ENCODE measurements at regions not wholly inside any gene's neighbourhood (a gene's known extent, or its start where the extent isn't known, plus 50 kb on each side); places are given as distances from the start of the nearest gene placed in this dataset.

DNA sequence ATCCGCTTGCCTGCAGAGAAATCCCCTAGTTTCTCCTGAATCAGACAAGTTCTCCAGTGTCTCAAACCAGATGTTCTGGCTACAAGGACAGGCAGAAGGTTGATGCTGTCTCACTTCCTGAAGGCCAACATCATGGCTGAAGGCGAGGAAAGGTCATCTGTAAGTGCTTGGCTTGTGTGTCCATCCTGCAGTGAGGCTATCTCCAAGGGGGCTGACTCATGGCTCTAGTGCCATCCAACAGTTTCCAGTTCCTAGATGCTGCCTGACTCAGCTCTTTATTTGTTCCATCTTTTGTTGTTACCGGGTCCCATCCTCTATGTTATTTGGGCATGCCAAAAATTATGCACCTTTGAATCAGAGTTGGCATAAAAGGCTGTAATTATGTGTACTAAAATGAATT is 232.1 kb upstream of the TBX3 start:
- RAD21 ChIA-PET (ENCODE audit: low non-redundant PET in 1 of 2, low total read pairs in 2 of 2, uncharacterized antibody in 2 of 2, unreplicated experiment in 2 of 2) = no interaction called here
- no TSS peak for BruUV-seq (replicated peaks)
- CTCF ChIA-PET = no interaction called here
- POLR2A ChIA-PET = no interaction called here
- Histone ChIP-seq H3K9ac (ENCODE audit: low read length) (no peak overlapping the region), H3K27me3 (ENCODE audit: insufficient read depth, low read length) (peaks cover 5% of the 10 kb centered on the region; the same call in 1 of the 2 replicates), H3K4me3 (replicated peaks in 1 of 2; ENCODE audit: low read depth in 1 of 2, low read length in 2 of 2) (no peak overlapping the region), H3K9me2 (ENCODE audit: insufficient read depth) (no peaks in the 10 kb centered on the region), H3K27ac (ENCODE audit: low read depth, low read length) (no peak overlapping the region), H3K36me3 (ENCODE audit: control insufficient read depth in 1 of 2, insufficient read depth in 2 of 2, low read length in 2 of 2) (no peaks in the 10 kb centered on the region), H4K20me1 (ENCODE audit: insufficient read depth) (no peaks in the 10 kb centered on the region), H3K4me2 (ENCODE audit: low read length) (no peak overlapping the region), H3K9me3 (ENCODE audit: control insufficient read depth in 1 of 2, insufficient read depth in 1 of 2, low read depth in 1 of 2, low read length in 2 of 2) (no peaks in the 10 kb centered on the region), H3K4me1 (ENCODE audit: control insufficient read depth in 1 of 2, insufficient read depth in 2 of 2, low read length in 2 of 2) (peaks cover 14 to 36% of the 10 kb centered on the region in 2 experiments; a peak in 3 of 4 replicates), H3K79me2 (ENCODE audit: insufficient read depth, low read length) (no peaks in the 10 kb centered on the region), H2AFZ (ENCODE audit: low read depth, low read length, poor library complexity, severe bottlenecking) (no peak overlapping the region)
- TF ChIP-seq FOSL1 (IDR thresholded peaks at IDR 0.05; ENCODE audit: low read depth) = no peak
- no peak for TF ChIP-seq SRF (IDR thresholded peaks at IDR 0.05; ENCODE audit: low read depth)
- TF ChIP-seq CBX3 (IDR thresholded peaks at IDR 0.05; ENCODE audit: low read depth) = no peak
- no peak for TF ChIP-seq POLR2AphosphoS5 (IDR thresholded peaks at IDR 0.05; ENCODE audit: low read depth, low read length)
- no peak for TF ChIP-seq JUND (IDR thresholded peaks at IDR 0.05)
- TF ChIP-seq SIN3A (IDR thresholded peaks at IDR 0.05; ENCODE audit: low read depth) = no peak
- TF ChIP-seq, protein P1, sequence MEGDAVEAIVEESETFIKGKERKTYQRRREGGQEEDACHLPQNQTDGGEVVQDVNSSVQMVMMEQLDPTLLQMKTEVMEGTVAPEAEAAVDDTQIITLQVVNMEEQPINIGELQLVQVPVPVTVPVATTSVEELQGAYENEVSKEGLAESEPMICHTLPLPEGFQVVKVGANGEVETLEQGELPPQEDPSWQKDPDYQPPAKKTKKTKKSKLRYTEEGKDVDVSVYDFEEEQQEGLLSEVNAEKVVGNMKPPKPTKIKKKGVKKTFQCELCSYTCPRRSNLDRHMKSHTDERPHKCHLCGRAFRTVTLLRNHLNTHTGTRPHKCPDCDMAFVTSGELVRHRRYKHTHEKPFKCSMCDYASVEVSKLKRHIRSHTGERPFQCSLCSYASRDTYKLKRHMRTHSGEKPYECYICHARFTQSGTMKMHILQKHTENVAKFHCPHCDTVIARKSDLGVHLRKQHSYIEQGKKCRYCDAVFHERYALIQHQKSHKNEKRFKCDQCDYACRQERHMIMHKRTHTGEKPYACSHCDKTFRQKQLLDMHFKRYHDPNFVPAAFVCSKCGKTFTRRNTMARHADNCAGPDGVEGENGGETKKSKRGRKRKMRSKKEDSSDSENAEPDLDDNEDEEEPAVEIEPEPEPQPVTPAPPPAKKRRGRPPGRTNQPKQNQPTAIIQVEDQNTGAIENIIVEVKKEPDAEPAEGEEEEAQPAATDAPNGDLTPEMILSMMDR (IDR thresholded peaks at IDR 0.05 in 2 of 3, conservative IDR thresholded peaks at IDR 0.05 in 1 of 3; ENCODE audit: borderline replicate concordance in 1 of 3, insufficient read depth in 1 of 3, low read depth in 2 of 3, low read length in 2 of 3) = no peak
- TF ChIP-seq EZH2 (IDR thresholded peaks at IDR 0.05) = no peak
- no peak for TF ChIP-seq ELF1 (IDR thresholded peaks at IDR 0.05; ENCODE audit: borderline replicate concordance, low read depth)
- TF ChIP-seq POLR2A (IDR thresholded peaks at IDR 0.05; ENCODE audit: borderline replicate concordance, extremely low read depth, insufficient read depth, insufficient read length) = no peak
- no peak for TF ChIP-seq EZH2phosphoT487 (IDR thresholded peaks at IDR 0.05; ENCODE audit: borderline replicate concordance)
- intact Hi-C loops (cut with micrococcal nuclease) = no loop called here
- no peak for ATAC-seq
- DNase-seq (ENCODE audit: low read depth, low spot score) = no peak

Measured in HCT116 (cell line).